ENCODE measurements at regions not wholly inside any gene's neighbourhood (a gene's known extent, or its start where the extent isn't known, plus 50 kb on each side); places are given as distances from the start of the nearest gene placed in this dataset.
"Not testable (repeated sequence)": the region's sequence is repeated elsewhere in the genome, so short reads cannot be mapped to it uniquely, and the experiment has no call there.

- DNase-seq, result no peak
Observed at GRCh38 chr7:92909686-92910475, 73.5 kb upstream of the CDK6 start.

GRCh38 chr7:92904244-92905131 is 68.1 kb upstream of the CDK6 start:
- DNase-seq, result peak; percentile 90

- DNase-seq, result no peak
Observed at GRCh38 chr7:92898798-92899197, 62.4 kb upstream of the CDK6 start.

- DNase-seq, result not testable (repeated sequence)
Observed at GRCh38 chr7:92894857-92895256, 58.5 kb upstream of the CDK6 start.

GRCh38 chr7:92889081-92889480 is 52.7 kb upstream of the CDK6 start:
- DNase-seq, result no peak

Data from activated naive CD4-positive, alpha-beta T cell treated with Interleukin-2 at 50 U/mL for 16 hours (primary cell).